WTC11 (cell line): ENCODE measurements at regions not wholly inside any gene's neighbourhood (a gene's known extent, or its start where the extent isn't known, plus 50 kb on each side); places are given as distances from the start of the nearest gene placed in this dataset.

ENCODE experiments used
- ATAC-seq: fragments of 200-7000 bp; cut with Tn5 transposase; 2 replicates; pipeline ENCODE4 v1.10.0; 2021; ENCODE audit warnings: mild to moderate bottlenecking, moderate library complexity
- CTCF ChIA-PET: fragments of 300-600 bp; sonication (Branson Sonifier 250); formaldehyde crosslinking; loops from one replicate; lab custom pipeline; 2021; ENCODE audit warnings: antibody characterized with exemption; lab: Charles Lee
- POLR2A ChIA-PET: fragments of 350-600 bp; sonication (Branson Sonifier 250); formaldehyde crosslinking; loops from one replicate; lab custom pipeline; 2021; ENCODE audit warnings: antibody characterized with exemption; lab: Charles Lee
- DNase-seq: peaks from one replicate; pipeline ENCODE4 v3.0.0; 2021; ENCODE audit warnings: low spot score
- H3K27ac Mint-ChIP-seq: 2 replicates; pipeline ENCODE4 v1.8.0; 2021; ENCODE audit warnings: mixed read lengths
- H3K27me3 Mint-ChIP-seq: 2 replicates; pipeline ENCODE4 v1.8.0; 2021; ENCODE audit warnings: low read depth, mild to moderate bottlenecking, moderate library complexity, mixed read lengths
- H3K36me3 Mint-ChIP-seq: 2 replicates; pipeline ENCODE4 v1.8.0; 2021; ENCODE audit warnings: mixed read lengths
- H3K4me1 Mint-ChIP-seq: 2 replicates; pipeline ENCODE4 v1.8.0; 2022; ENCODE audit warnings: mixed read lengths
- H3K4me3 Mint-ChIP-seq: 2 replicates; pipeline ENCODE4 v1.8.0; 2021; ENCODE audit warnings: mild to moderate bottlenecking, moderate library complexity, mixed read lengths
- H3K9me3 Mint-ChIP-seq: 2 replicates; pipeline ENCODE4 v1.8.0; 2021; ENCODE audit warnings: mixed read lengths
- AFF4 ChIP-seq: sonication (generic); formaldehyde crosslinking; IDR thresholded peaks from 2 replicates; pipeline ENCODE4 v1.8.1; 2023; ENCODE audit warnings: mild to moderate bottlenecking, missing genetic modification reagents, borderline replicate concordance
- CBFB ChIP-seq: sonication (generic); formaldehyde crosslinking; IDR thresholded peaks from 2 replicates; pipeline ENCODE4 v1.8.1; 2022; ENCODE audit warnings: mild to moderate bottlenecking, low read depth, missing genetic modification reagents
- CDX4 ChIP-seq: fragments of 250-450 bp; sonication (Bioruptor Pico); IDR thresholded peaks from 2 replicates; pipeline ENCODE4 v1.9.0; 2021; ENCODE audit warnings: moderate library complexity, mild to moderate bottlenecking, inconsistent platforms, borderline replicate concordance
- IRF2 ChIP-seq: sonication (generic); formaldehyde crosslinking; IDR thresholded peaks from 2 replicates; pipeline ENCODE4 v1.8.0; 2022; ENCODE audit warnings: low read depth, missing genetic modification reagents, borderline replicate concordance
- JAZF1 ChIP-seq: fragments of 250-450 bp; sonication (Bioruptor Pico); IDR thresholded peaks from 2 replicates; pipeline ENCODE4 v1.9.0; 2021; ENCODE audit warnings: moderate library complexity, mild to moderate bottlenecking, inconsistent platforms
- NFE2L1 ChIP-seq: sonication (generic); formaldehyde crosslinking; IDR thresholded peaks from 2 replicates; pipeline ENCODE4 v1.8.1; 2023; ENCODE audit warnings: missing genetic modification reagents
- NR1H2 ChIP-seq: sonication (generic); formaldehyde crosslinking; IDR thresholded peaks from 2 replicates; pipeline ENCODE4 v1.9.0; 2021; ENCODE audit warnings: mild to moderate bottlenecking, moderate library complexity, missing genetic modification reagents
- OVOL2 ChIP-seq: fragments of 250-450 bp; sonication (Bioruptor Pico); IDR thresholded peaks from 2 replicates; pipeline ENCODE4 v1.9.0; 2021; ENCODE audit warnings: mild to moderate bottlenecking, borderline replicate concordance
- ZBTB21 ChIP-seq: sonication (generic); formaldehyde crosslinking; IDR thresholded peaks from 2 replicates; pipeline ENCODE4 v1.8.1; 2023; ENCODE audit warnings: mild to moderate bottlenecking, missing genetic modification reagents, borderline replicate concordance
- ZBTB43 ChIP-seq: sonication (generic); formaldehyde crosslinking; IDR thresholded peaks from 2 replicates; pipeline ENCODE4 v1.8.1; 2023; ENCODE audit warnings: mild to moderate bottlenecking, missing genetic modification reagents
- ZNF121 ChIP-seq: sonication (generic); formaldehyde crosslinking; IDR thresholded peaks from 2 replicates; pipeline ENCODE4 v1.8.0; 2023; ENCODE audit warnings: missing genetic modification reagents
- ZNF138 ChIP-seq: sonication (generic); formaldehyde crosslinking; conservative IDR thresholded peaks from 2 replicates; pipeline ENCODE4 v1.8.1; 2022; ENCODE audit warnings: mild to moderate bottlenecking, moderate library complexity, missing genetic modification reagents
- ZNF219 ChIP-seq: sonication (generic); formaldehyde crosslinking; IDR thresholded peaks from 2 replicates; pipeline ENCODE4 v1.8.0; 2023; ENCODE audit warnings: missing genetic modification reagents, mild to moderate bottlenecking, borderline replicate concordance
- ZNF232 ChIP-seq: sonication (generic); formaldehyde crosslinking; IDR thresholded peaks from 2 replicates; pipeline ENCODE4 v1.8.0; 2022; ENCODE audit warnings: mild to moderate bottlenecking, missing genetic modification reagents
- ZNF281 ChIP-seq: sonication (generic); formaldehyde crosslinking; IDR thresholded peaks from 2 replicates; pipeline ENCODE4 v1.8.0; 2023; ENCODE audit warnings: mild to moderate bottlenecking, missing genetic modification reagents
- ZNF512 ChIP-seq: sonication (generic); formaldehyde crosslinking; IDR thresholded peaks from 2 replicates; pipeline ENCODE4 v1.8.1; 2022; ENCODE audit warnings: missing genetic modification reagents, borderline replicate concordance

GRCh38 chr5:103724271-103724670 lies 161.7 kb upstream of the NUDT12 start (continued):
- TF ChIP-seq ZNF138 (CRISPR knock-in tag), result no peak
- TF ChIP-seq ZBTB43 (CRISPR knock-in tag), result no peak
- no peak for TF ChIP-seq ZNF232
- TF ChIP-seq ZNF219 (CRISPR knock-in tag), result no peak
- TF ChIP-seq, all 79 proteins: peak for 0

- Mint-ChIP-seq H3K9me3 (peaks cover 39% of the 10 kb centered on the region), H3K4me3 (no peak overlapping the region), H3K27ac (no peak overlapping the region), H3K27me3 (no peaks in the 10 kb centered on the region; the same call in 1 of the 2 replicates), H3K4me1 (no peaks in the 10 kb centered on the region), H3K36me3 (peaks cover 30% of the 10 kb centered on the region)
- ChIA-PET CTCF (no interaction called here), POLR2A (no interaction called here)
- no peak for DNase-seq
- TF ChIP-seq ZBTB21 (CRISPR knock-in tag) (no peak), AFF4 (CRISPR knock-in tag) (no peak), CDX4 (no peak), ZNF512 (CRISPR knock-in tag) (no peak), CBFB (CRISPR knock-in tag) (no peak), JAZF1 (no peak), IRF2 (CRISPR knock-in tag) (no peak), NFE2L1 (CRISPR knock-in tag) (no peak), NR1H2 (CRISPR knock-in tag) (no peak), ZBTB43 (CRISPR knock-in tag) (no peak)
- ATAC-seq, result no peak
Measured at GRCh38 chr5:103721183-103721582, 158.6 kb upstream of the NUDT12 start.

- TF ChIP-seq ZNF121 (CRISPR knock-in tag) (no peak), ZNF281 (CRISPR knock-in tag) (no peak), OVOL2 (CRISPR knock-in tag) (no peak)
- no peak for ATAC-seq
- no peak overlapping the region for H3K4me3 Mint-ChIP-seq
- H3K27me3 Mint-ChIP-seq, result no peaks in the 10 kb centered on the region; the same call in 1 of the 2 replicates
- POLR2A ChIA-PET, result no interaction called here
- CTCF ChIA-PET, result no interaction called here
- peaks cover 35% of the 10 kb centered on the region for H3K9me3 Mint-ChIP-seq
- no peaks in the 10 kb centered on the region for H3K4me1 Mint-ChIP-seq
- DNase-seq, result no peak
- H3K36me3 Mint-ChIP-seq, result peaks cover 30% of the 10 kb centered on the region
- no peak overlapping the region for H3K27ac Mint-ChIP-seq
Measured at GRCh38 chr5:103718108-103718507, 155.5 kb upstream of the NUDT12 start.
